Thoracic aorta (tissue), 2 donors: ENCODE measurements at regions not wholly inside any gene's neighbourhood (a gene's known extent, or its start where the extent isn't known, plus 50 kb on each side); places are given as distances from the start of the nearest gene placed in this dataset.
A peak's percentile ranks its signal among the peaks of the same experiment; 100 is the strongest.

Experiments used
- ATAC-seq: fragments of 150-250 bp; one replicate; pipeline ENCODE4 v1.8.0; 2017; ENCODE audit warnings: low read depth; ENCODE audit not compliant: insufficient number of reproducible peaks, low FRiP score
- DNase-seq: peaks from one replicate; pipeline ENCODE4 v3.0.0-alpha.2; 2020; ENCODE audit warnings: low spot score
- H3K27ac ChIP-seq, 2 donors: fragments of 200-600 bp; sonication (generic); 1 replicate in 1 of 2; 2 replicates in 1 of 2; pipeline ENCODE4 v1.5.1; 2016; ENCODE audit warnings: mild to moderate bottlenecking in 2 of 2, moderate library complexity in 2 of 2
- H3K27me3 ChIP-seq: fragments of 200-600 bp; sonication (generic); replicated peaks from 2 replicates; pipeline ENCODE4 v1.6.0; 2016; ENCODE audit warnings: mild to moderate bottlenecking; ENCODE audit not compliant: insufficient read depth
- H3K36me3 ChIP-seq: fragments of 200-600 bp; sonication (generic); one replicate; pipeline ENCODE4 v1.5.1; 2016
- H3K4me1 ChIP-seq, 2 donors: fragments of 200-600 bp; sonication (generic); 1 replicate in 1 of 2; 2 replicates in 1 of 2; pipeline versions ENCODE4 v1.5.1 to v1.6.0; 2016; ENCODE audit warnings: low read depth in 2 of 2, mild to moderate bottlenecking in 1 of 2; ENCODE audit not compliant: control insufficient read depth in 1 of 2
- H3K4me3 ChIP-seq: fragments of 200-600 bp; sonication (generic); 2 replicates; pipeline ENCODE4 v1.5.1; 2016; ENCODE audit warnings: mild to moderate bottlenecking
- H3K9me3 ChIP-seq: fragments of 200-600 bp; sonication (generic); 2 replicates; pipeline ENCODE4 v1.5.1; 2016
- CTCF ChIP-seq: fragments of 200-600 bp; sonication (generic); IDR thresholded peaks from one replicate; pipeline ENCODE4 v1.5.1; 2019; ENCODE audit warnings: antibody characterized with exemption

- no peak for ATAC-seq
- H3K27me3 ChIP-seq: no peaks in the 10 kb centered on the region
- H3K27ac ChIP-seq: no peak overlapping the region
Measured at GRCh38 chr10:14468023-14468441, 137.3 kb upstream of the FRMD4A start.

DNA sequence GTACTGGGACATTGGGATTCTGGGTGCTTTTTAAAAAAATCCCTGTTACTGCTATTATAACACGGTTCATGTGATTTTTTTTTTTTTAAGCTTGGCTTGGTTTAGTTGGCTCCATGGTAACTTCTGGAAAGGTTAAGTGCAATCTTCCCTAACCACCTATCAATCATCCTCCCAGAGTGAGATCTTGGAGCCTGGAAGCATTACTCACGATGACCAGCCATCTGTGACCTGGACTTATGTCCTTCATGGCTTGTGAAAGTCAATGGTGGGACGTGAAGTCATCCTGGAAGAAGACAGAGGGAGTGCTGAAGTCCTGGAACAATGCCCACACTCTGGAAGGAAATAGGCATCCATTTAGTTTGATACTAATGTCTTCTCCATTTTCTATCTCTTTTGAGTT is 135.5 kb upstream of the FRMD4A start:
- ATAC-seq (no peak), DNase-seq (no peak)
- TF ChIP-seq CTCF: no peak
- H3K27ac ChIP-seq: no peak overlapping the region
- H3K27me3 ChIP-seq: no peaks in the 10 kb centered on the region
- H3K4me1 ChIP-seq: peaks cover 0 to 15% of the 10 kb centered on the region in 2 donors
- H3K9me3 ChIP-seq: no peaks in the 10 kb centered on the region
- H3K36me3 ChIP-seq: no peaks in the 10 kb centered on the region
- no peak overlapping the region for H3K4me3 ChIP-seq

More at GRCh38 chr10:14468023-14468441, 137.3 kb upstream of the FRMD4A start:
- Histone ChIP-seq H3K4me1 (peaks cover 0 to 15% of the 10 kb centered on the region in 2 donors), H3K4me3 (peak overlapping the region; percentile 3), H3K9me3 (no peaks in the 10 kb centered on the region), H3K36me3 (no peaks in the 10 kb centered on the region)
- no peak for DNase-seq
- TF ChIP-seq CTCF: no peak

DNA sequence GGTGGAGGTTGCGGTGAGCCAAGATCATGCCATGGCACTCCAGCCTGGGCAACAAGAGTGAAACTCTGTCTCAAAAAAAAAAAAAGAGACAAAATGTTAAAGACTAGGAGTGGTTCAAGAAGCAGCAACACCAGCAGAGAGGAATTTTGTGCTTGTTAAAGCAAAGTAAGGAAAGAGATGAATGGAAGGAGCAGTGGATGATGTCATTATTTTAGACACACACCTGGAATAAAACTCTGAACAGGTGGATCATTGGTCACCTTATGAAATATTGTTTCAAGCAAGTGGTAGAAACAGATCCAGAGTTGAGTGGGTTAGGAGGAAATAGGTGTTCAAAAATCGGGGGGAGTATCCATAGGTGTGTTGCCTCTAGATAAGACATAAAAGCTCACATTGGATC is 129.7 kb upstream of the FRMD4A start:
- Histone ChIP-seq H3K27ac (no peak overlapping the region), H3K4me1 (peaks cover 5 to 8% of the 10 kb centered on the region in 2 donors), H3K4me3 (no peak overlapping the region), H3K27me3 (no peaks in the 10 kb centered on the region), H3K36me3 (no peaks in the 10 kb centered on the region), H3K9me3 (no peaks in the 10 kb centered on the region)
- DNase-seq (no peak), ATAC-seq (no peak)
- TF ChIP-seq CTCF: no peak

GRCh38 chr10:14459665-14460064 is 128.9 kb upstream of the FRMD4A start:
- H3K9me3 ChIP-seq: no peaks in the 10 kb centered on the region
- no peak overlapping the region for H3K4me3 ChIP-seq
- no peaks in the 10 kb centered on the region for H3K27me3 ChIP-seq
- no peak for DNase-seq
- TF ChIP-seq CTCF: no peak
- H3K36me3 ChIP-seq: no peaks in the 10 kb centered on the region
- no peak for ATAC-seq
- peaks cover 5 to 8% of the 10 kb centered on the region in 2 donors for H3K4me1 ChIP-seq
- no peak overlapping the region for H3K27ac ChIP-seq

- H3K4me1 ChIP-seq: peaks cover 5 to 8% of the 10 kb centered on the region in 2 donors
- ATAC-seq (no peak), DNase-seq (no peak)
- TF ChIP-seq CTCF: no peak
- no peak overlapping the region for H3K27ac ChIP-seq
- H3K9me3 ChIP-seq: no peaks in the 10 kb centered on the region
- no peaks in the 10 kb centered on the region for H3K27me3 ChIP-seq
- no peaks in the 10 kb centered on the region for H3K36me3 ChIP-seq
- H3K4me3 ChIP-seq: no peak overlapping the region
Measured at GRCh38 chr10:14456870-14457266, 126.1 kb upstream of the FRMD4A start.
